HG03432 (cell line): ENCODE measurements at regions not wholly inside any gene's neighbourhood (a gene's known extent, or its start where the extent isn't known, plus 50 kb on each side); places are given as distances from the start of the nearest gene placed in this dataset.
A peak's percentile ranks its signal among the peaks of the same experiment; 100 is the strongest.

Source experiments
- ATAC-seq: cut with Tn5 transposase; IDR thresholded peaks from one replicate; pipeline ENCODE4 v1.9.1; 2021; ENCODE audit warnings: mild to moderate bottlenecking, moderate library complexity; ENCODE audit not compliant: unreplicated experiment

- no peak for ATAC-seq
These were observed 55.7 kb upstream of the OR5AN1 start for GRCh38 chr11:59302991-59303390.

- no peak for ATAC-seq
These were observed 63.3 kb upstream of the OR5AN1 start for GRCh38 chr11:59295435-59295834.

DNA sequence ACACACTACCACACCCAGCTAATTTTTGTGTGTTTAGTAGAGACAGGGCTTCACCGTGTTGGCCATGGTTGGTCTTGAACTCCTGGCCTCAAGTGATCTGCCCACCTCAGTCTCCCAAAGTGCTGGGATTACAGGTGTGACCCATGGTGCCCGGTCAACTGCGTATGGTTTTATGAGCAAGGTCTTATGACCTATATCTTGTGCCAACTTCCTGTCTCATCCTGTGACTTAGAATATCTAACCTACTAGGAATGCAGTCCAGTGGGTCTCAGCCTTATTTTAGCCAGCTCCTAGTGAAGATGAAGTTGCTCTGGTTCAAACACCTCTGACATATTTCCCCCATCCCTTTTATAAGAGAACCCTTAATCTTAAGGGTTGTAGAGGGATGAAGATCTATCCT lies 66.1 kb upstream of the OR5AN1 start:
- ATAC-seq = no peak

GRCh38 chr11:59291228-59291627 lies 67.5 kb upstream of the OR5AN1 start:
- ATAC-seq = no peak

GRCh38 chr11:59289356-59290181 lies 69.1 kb upstream of the OR5AN1 start:
- ATAC-seq = no peak

- ATAC-seq = no peak
These were observed 72.9 kb upstream of the OR5AN1 start for GRCh38 chr11:59285716-59286260.

- ATAC-seq = peak; percentile 21
These were observed 72.0 kb upstream of the MPEG1 start for GRCh38 chr11:59284773-59285129.

- ATAC-seq = peak; percentile 77
These were observed 71.4 kb upstream of the MPEG1 start for GRCh38 chr11:59283825-59284772.

GRCh38 chr11:59283311-59283710 lies 70.6 kb upstream of the MPEG1 start:
- ATAC-seq = peak; percentile 13

- no peak for ATAC-seq
These were observed 68.5 kb upstream of the MPEG1 start for GRCh38 chr11:59281177-59281576.

DNA sequence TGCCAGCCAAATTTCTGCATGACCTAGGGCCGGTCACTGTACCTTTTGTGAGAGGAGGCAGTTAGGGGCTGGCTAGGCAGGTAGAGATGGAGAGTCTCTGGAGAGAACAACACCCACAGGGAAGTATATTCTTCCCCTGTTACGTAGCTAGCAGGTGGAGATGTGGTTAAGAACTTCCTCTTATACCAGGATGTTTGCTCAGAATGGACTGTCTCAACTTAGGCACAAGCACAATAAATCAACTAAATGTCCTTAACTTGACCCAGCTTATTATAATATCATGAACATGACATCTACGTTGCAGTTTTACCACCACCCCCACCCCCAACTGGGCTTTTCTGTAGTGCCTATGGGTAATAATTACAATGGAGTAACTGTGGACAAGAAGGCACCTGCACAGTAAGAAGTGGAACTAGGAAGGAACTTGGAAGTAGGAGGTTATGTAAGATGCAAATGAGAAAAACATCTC lies 60.7 kb upstream of the MPEG1 start:
- ATAC-seq = peak; percentile 94

- peak; percentile 18 for ATAC-seq
These were observed 60.1 kb upstream of the MPEG1 start for GRCh38 chr11:59272771-59273372.

GRCh38 chr11:59271811-59272327 lies 59.1 kb upstream of the MPEG1 start:
- ATAC-seq = no peak

GRCh38 chr11:59271247-59271755 lies 58.6 kb upstream of the MPEG1 start:
- no peak for ATAC-seq

- ATAC-seq = peak; percentile 8
These were observed 55.2 kb upstream of the MPEG1 start for GRCh38 chr11:59267736-59268475.

- ATAC-seq = peak; percentile 85
These were observed 54.5 kb upstream of the MPEG1 start for GRCh38 chr11:59267196-59267595.

- no peak for ATAC-seq
These were observed 53.8 kb upstream of the MPEG1 start for GRCh38 chr11:59266491-59266890.

DNA sequence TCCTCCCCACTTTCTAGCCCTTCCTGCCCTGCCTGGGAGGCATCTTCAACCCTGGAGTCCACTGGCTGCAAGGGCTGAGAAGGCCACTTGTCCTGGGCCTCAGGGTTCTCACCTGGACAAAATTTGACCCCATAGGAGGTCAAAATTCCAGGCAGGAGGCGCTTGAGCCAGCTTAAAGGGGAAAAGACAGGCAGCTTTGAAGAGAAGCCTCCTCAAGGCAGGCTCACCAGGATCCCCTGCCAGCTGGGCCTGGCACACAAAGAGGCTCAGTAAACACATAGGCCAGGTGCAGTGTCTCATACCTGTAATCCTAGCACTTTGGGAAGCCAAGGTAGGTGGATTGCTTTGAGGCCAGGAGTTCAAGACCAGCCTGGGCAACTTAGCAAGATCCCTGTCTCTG lies 53.0 kb upstream of the MPEG1 start:
- ATAC-seq = no peak

DNA sequence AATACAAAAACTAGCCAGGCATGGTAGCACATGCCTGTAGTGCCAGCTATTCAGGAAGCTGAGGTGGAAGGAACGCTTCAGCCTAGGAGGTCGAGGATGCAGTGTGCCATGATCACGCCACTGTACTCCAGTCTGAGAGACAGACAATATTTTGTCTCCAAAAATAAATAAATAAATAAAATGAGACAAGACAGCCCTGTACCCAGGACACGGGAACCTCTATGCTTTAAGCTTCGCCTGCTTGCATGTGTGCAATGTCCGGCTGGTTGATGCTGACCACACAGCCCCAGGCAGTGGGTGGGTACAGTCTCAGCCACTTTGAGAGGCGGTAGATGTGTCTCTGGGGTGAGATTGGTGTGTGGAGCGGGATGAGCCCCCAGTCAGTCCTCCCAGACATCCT lies 52.0 kb upstream of the MPEG1 start:
- no peak for ATAC-seq
